NCI-H2227 (cell line): ENCODE measurements at regions not wholly inside any gene's neighbourhood (a gene's known extent, or its start where the extent isn't known, plus 50 kb on each side); places are given as distances from the start of the nearest gene placed in this dataset.
"Not testable (repeated sequence)": the region's sequence is repeated elsewhere in the genome, so short reads cannot be mapped to it uniquely, and the experiment has no call there.

Source experiments
- DNase-seq: peaks from one replicate; lab custom pipeline; 2025; ENCODE audit not compliant: unreplicated experiment; lab: John Stamatoyannopoulos, UW

- DNase-seq = no peak
Observed at GRCh38 chr20:48492015-48492714, 335.6 kb downstream of the PREX1 start.

- DNase-seq = no peak
Observed at GRCh38 chr20:48490961-48491831, 336.6 kb downstream of the PREX1 start.

- not testable (repeated sequence) for DNase-seq
Observed at GRCh38 chr20:48490341-48490740, 337.5 kb downstream of the PREX1 start.

- DNase-seq = no peak
Observed at GRCh38 chr20:48489656-48490055, 338.1 kb downstream of the PREX1 start.

- no peak for DNase-seq
Observed at GRCh38 chr20:48489046-48489463, 338.7 kb downstream of the PREX1 start.

DNA sequence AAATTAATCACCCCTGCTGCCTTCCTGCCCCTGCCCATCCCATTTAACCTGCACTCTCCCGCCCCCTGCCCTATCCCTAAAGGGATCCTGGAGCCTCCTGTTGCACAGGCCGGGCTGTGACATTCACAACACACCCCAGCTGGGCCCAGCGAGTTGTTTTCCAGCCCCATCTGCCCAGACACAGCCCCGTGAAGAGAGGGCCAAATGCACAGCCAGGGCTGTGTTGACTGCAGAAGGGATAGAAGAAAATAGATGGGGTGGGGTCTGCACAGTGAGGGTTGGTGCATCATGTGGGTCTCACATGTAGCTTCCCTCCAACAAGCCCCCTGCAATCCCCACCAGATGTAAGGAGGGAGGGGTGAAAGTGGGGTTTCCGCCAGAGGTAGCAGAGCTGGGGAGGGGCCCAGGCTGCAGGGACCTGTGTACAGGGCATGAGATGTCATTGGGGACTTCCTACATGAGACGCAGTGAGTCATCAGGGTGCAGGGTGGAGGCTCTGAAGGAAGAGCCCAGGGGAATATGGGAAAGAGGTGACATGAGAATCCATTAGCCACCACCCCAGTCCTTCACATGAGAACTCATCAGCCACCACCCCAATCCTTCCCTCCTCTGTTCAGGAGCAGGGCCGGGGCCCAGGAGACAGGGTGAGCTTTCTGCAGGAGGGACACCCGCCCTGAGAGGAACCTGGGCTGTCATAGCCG, 339.3 kb downstream of the PREX1 start:
- DNase-seq = not testable (repeated sequence)

GRCh38 chr20:48486065-48486464, 341.7 kb downstream of the PREX1 start:
- no peak for DNase-seq

- DNase-seq = not testable (repeated sequence)
Observed at GRCh38 chr20:48485153-48485552, 342.6 kb downstream of the PREX1 start.

GRCh38 chr20:48483334-48484066, 344.3 kb downstream of the PREX1 start:
- no peak for DNase-seq

DNA sequence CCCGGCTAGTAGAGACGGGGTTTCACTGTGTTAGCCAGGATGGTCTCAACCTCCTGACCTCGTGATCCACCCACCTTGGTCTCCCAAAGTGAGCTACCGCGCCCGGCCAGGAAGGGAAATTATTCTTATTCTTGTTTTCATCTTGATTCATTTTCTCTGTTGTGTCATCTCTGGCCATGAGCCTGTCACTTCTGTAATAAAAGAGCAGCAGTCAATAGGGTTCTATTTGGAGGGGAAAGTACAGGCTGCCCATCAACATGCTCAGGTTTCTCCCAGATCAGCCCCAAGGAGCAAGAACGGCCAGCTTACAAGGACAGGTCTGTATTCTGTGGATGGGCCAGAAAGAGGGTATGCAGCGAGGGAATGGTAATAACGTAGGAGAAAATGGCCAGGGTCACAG, 345.0 kb downstream of the PREX1 start:
- DNase-seq = no peak

- DNase-seq = no peak
Observed at GRCh38 chr20:48480216-48480772, 347.5 kb downstream of the PREX1 start.

DNA sequence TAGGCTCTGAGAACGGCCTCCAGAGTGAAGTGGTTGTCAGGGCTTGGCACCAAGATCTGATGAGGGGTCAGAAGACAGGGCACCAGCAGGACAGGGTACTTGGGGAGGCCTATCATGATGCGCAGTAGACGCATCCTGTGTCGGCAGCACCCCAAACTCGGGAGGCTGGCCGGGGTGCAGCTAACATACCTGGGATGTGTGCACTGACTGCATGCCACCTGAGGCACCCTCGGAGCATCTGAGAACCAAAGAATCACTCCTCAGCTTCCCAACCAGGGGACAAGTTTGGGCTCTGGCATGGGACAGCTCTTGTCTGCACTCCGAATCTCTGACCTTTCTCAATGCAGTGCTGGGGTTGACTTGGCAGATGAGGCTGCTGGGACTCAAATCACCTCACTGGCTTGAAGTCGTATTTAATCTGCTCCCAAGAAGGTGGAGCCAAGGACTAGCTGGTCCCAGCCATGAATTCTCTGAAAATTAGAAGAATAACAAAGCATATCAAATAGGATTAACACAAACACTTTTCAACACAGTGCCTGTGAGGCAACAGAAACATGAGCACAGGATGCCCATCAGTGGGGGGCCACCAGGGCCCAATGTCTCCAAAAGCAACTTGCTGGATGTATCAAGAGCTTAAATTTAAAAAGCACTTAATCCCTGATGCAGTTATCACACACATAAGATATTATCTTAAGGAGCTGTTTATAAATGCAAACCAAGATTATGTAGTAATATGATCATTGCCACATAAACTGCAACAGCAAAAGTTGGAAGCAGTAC, 348.8 kb downstream of the PREX1 start:
- DNase-seq = no peak

DNA sequence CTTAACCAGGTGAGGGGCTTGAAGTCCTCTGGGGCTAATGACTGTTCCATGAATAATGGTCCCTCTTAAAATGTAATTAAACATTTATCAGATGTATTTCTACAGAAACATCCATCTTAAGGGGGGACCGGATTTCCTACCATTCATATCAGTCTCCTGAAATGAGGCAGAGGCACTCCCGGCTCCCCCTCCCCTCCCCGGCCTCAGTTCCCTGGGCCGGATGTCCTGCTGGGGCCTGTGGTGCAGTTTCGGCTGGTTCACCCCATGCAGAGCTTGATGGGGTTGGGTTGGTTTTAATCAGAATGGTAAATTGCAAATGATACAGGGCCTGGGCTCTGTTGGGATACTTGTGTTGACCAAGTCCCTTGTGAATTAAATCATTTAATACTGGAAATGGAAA, 349.4 kb downstream of the PREX1 start:
- DNase-seq = no peak

DNA sequence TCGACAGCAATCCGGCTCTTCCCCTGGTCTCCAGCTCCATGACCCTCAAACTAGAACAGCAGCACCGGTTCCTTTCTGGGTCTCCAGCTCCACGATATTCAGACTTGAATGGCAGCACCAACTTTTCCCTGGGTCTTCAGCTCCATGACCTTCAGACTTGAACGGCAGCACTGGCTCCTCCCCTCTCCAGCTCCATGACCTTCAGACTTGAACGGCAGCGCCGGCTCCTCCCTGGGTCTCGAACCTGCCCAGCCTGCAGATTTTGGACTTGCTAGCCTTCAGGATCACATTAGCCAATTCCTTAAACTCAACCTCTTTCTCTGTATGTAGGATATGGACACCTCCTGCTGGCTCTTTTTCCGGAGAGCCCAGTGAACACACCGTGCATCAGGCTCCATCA, 350.9 kb downstream of the PREX1 start:
- DNase-seq = no peak

GRCh38 chr20:48474022-48474421, 353.8 kb downstream of the PREX1 start:
- no peak for DNase-seq

DNA sequence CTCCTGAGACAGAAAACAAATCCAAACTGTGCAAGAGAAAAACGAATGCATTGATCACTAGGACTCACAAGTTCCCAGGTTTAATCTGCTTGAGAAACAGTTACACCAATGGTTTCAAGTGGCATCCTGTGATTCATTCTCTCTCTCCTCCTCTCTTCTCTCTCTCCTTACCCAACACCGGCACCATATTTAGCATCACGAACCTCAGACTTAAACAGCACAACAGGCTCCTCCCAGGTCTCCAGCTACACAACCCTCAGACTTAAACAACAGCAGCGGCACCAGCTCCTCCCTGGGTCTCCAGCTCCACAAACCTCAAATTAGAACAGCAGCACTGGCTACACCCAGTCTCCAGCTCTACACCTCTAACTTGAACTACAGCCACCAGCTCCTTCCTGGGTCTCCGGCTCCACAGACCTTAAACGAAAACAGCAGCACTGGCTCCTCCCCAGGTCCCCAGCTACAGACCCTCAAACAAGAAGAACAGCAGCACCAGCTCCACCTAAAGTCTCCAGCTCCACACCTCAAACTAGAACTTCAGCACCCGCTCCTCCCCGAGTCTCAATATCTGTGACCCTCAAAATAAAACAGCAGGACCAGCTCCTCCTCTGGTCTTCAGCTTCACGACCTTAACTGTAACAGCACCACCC, 355.9 kb downstream of the PREX1 start:
- no peak for DNase-seq

DNA sequence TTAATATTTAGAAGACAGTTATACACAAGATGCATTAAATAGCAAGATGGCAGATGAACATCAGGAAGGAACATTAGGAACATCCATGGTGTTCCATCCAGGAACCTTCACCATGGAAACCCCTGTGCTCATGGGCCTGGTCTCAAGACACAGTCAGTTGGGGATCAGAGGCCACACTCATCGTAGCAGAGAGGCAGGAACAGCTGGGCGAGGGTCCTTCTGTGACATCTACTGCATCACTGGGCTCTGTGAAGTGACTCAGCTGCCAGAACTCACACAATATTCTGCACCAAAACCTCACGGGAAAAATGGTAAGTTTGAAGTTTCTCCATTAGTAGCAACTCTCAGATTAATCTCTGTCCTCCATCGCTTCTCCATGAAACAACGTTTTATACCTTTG, 356.6 kb downstream of the PREX1 start:
- DNase-seq = no peak

- DNase-seq = no peak
Observed at GRCh38 chr20:48470141-48470540, 357.7 kb downstream of the PREX1 start.

- DNase-seq = no peak
Observed at GRCh38 chr20:48469026-48469425, 358.8 kb downstream of the PREX1 start.
